Femur (tissue), 1 donor: ENCODE measurements at regions not wholly inside any gene's neighbourhood (a gene's known extent, or its start where the extent isn't known, plus 50 kb on each side); places are given as distances from the start of the nearest gene placed in this dataset.
"Not testable (repeated sequence)": the region's sequence is repeated elsewhere in the genome, so short reads cannot be mapped to it uniquely, and the experiment has no call there.

Source experiments
- DNase-seq: peaks from one replicate; pipeline ENCODE4 v3.0.0-alpha.2; 2017

- no peak for DNase-seq
Measured at GRCh38 chr5:164137095-164137494, 631.7 kb downstream of the MAT2B start.

DNA sequence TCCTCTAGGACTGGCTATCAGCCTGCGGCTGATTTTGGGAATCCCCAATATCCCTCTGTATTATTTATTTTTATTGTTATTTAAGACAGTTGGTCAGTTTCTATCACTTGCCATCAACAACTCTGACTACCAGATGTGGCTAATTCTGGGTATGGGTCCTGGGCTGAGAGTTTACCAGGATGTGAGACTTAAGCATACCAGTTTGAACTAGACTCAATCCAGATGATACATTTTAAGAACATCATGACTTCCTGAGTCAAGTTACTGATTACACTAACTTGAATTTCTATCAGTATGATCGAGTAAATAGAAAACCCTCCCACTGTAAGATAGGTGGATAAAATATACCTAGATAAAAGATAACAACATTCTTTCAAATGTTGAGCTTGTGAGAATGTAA, 634.0 kb downstream of the MAT2B start:
- no peak for DNase-seq

- DNase-seq: no peak
Measured at GRCh38 chr5:164145458-164145857, 640.0 kb downstream of the MAT2B start.

DNA sequence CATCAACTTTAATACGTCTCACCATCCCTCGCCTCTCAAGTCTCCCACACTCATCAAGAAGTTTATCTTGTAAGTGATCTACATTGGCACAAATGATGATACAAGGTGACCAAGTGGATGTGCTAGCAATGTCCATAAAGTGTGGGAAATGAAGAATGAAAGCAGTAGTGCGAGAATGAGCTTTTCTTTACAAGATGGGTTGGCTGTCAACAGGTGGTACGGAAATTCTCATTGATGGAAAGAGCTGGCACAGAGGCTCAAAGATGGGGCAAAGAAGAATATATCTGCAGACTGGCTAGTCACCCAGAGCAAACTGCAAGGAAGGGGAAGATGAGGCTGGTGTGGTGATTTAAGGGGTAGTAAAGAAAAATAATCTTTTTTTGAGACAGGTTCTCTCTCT, 640.8 kb downstream of the MAT2B start:
- no peak for DNase-seq

DNA sequence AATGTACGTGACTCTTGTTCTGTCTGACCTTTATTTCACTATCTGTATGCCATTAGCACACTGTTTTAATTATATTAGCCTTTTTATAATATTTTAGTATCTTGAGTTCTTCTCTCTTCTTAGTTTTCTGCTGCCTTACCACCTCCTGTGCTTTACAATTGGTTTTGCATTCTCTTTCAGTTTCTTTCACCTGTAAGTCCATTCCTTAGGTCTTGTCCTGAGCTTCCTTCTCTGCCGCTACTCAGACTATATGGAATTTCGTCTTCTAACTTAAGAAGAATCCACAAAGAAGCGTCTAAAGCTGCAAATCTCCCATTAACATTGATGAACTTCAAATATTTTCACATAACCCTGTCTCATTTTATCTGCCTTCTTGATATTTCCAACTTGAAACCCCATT, 642.9 kb downstream of the MAT2B start:
- DNase-seq: no peak

DNA sequence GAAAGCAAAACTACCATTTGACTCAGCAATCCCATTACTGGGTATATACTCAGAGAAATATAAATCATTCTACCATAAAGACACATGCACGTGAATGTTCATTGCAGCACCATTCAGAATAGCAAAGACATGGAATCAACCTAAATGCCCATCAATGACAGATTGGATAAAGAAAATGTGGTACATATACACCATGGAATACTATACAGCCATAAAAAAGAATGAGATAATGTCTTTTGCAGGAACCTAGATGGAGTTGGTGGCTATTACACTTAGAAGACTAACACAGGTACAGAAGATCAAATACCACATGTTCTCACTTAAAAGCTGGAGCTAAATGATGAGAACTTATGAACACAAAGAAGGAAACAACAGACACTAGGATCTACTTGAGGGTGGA, 647.1 kb downstream of the MAT2B start:
- not testable (repeated sequence) for DNase-seq

DNA sequence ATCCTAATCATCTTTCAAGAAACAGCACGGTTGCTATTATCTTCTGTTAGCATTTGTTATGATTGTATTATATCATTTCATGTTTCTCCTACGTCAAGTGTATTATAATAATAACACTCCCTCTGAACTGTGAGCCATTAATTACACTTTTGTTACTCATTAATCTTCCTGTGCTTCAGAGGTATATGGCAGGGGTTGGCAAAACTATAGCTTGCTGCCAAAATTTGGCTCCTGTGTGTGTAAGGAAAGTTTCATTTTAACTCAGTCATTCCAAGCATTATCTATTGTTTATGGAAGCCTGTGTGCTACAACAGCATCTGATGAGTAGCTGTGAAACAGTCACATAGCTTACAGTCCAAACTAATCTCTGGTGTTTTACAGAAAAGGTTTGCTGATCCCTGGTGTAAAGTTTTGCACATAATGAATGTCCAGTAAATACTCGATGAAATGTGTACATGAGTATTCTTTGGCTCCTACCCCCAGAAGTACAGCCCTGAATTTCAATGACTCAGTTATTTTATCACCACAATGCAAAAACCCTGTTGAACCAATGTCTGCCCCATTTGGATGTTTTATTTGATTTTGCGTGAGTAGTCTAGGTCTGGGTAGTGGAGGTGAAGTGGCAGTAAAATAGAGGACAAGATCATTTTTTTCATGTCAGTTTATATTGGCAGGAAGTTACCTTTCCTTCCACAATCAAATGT, 648.2 kb downstream of the MAT2B start:
- DNase-seq: no peak

GRCh38 chr5:164170814-164171213, 665.4 kb downstream of the MAT2B start:
- DNase-seq: no peak

DNA sequence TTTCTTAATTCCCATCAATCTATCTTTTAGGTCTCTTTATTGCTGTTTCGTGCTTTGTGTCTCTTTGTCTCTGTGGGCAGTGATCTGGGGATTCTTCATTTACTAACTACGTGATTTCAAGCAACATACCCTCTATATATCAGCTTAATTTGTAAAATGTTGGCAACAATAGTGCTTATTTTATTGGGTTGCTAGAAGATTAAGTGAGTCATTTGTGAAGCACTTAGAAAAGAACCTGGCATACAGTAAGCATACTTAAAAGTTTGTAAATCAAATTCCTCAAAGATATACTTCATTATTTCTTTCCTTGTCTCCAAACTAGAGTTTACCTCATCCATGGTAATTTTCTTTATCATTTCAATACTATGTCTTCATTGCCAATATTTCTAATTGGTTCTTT, 669.7 kb downstream of the MAT2B start:
- DNase-seq: no peak

DNA sequence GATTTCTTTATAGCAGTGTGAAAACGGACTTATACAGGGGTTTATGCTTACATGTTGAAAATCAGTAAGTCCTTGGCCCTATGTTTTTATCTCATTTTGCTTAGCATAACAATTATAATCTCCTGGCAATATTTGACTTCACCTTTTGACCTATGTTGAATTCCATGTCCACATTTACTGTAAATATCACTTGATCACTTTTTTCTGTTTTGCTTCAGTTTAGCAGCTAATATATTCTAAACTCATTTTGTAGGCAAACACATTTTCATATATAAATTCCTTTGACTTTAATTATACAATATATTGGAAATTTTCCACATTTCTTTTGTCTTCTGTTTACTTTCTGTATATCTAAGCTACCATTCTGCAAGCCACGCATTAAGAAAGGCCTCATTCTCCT, 674.0 kb downstream of the MAT2B start:
- no peak for DNase-seq

GRCh38 chr5:164181604-164182003, 676.2 kb downstream of the MAT2B start:
- no peak for DNase-seq

DNA sequence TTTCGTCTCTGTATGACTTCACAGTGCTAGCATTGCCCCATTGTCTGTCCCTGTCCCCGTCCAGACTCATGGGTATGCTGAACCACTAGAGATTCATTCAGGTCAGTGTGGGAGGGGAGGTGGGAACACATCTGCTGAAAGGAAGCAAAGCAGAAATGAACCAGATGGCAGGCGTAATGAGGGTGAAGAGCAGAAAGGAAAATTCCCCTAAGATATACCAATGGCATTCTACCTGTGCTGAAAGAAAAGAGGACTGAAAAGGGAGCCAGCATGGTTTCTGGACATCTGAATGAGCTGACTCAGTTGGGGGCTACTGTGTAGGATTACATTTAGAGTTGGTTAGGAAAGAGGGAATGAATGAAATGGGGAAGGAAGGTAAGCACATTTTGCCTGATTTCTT, 678.7 kb downstream of the MAT2B start:
- DNase-seq: no peak

DNA sequence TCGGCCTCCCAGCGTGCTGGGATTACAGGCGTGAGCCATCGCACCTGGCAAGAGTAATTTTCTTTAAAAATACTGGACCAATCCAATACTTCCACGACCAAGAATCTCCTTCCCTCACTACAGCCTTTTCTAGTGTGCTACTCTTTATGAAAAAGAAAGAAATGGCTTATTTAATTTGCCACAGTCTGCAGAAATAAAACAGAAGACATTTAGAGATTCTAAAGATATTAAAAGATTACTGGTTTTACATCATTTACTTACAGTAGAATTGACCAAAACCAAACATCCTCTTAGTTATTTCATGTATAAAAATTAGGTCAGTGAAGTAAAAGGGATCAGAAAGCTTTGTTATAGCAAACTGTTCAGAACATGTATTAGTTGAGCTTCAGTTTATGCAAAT, 679.6 kb downstream of the MAT2B start:
- no peak for DNase-seq

DNA sequence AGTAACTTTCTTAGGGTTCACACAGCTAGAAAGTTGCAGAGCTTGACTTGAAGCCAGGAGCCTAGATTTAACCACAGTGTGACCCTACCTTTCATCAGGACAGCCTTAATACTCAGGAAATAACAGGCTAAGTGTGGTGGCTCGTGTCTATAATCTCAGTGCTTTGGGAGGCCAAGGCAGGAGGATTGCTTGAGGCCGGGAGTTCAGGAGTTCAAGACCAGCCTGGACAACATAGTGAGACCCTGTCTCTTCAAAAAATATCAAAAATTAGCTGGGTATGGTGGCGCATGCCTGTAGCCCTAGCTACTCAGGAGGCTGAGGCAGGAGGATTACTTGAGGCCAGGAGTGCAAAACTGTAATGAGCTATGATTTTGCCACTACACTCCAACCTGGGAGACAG, 681.1 kb downstream of the MAT2B start:
- DNase-seq: no peak

GRCh38 chr5:164187785-164188184, 682.4 kb downstream of the MAT2B start:
- DNase-seq: no peak

DNA sequence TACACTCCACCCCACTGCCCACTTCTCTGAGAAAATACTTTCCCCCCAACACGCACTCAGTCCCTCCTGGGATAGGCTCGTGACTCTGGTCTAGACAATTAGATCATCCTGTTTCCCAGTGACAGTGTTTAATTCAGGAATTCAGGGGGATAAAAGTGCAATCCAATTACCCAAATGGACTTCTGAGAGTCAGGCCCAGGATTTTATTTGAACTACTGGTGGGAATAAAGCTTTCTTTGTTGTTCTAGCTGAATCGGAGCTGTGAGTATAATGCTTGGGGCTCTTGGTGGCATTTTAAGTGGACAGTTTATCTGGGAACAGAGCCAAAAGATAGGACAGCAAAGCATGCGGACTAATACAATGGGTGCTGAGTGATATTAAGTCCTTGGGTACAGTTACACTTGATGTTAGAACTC, 683.3 kb downstream of the MAT2B start:
- DNase-seq: no peak

- DNase-seq: peak; percentile 45
Measured at GRCh38 chr5:164191240-164191639, 685.8 kb downstream of the MAT2B start.

- DNase-seq: no peak
Measured at GRCh38 chr5:164202338-164202737, 696.9 kb downstream of the MAT2B start.

- DNase-seq: no peak
Measured at GRCh38 chr5:164203581-164204225, 698.3 kb downstream of the MAT2B start.

GRCh38 chr5:164204338-164204946, 699.0 kb downstream of the MAT2B start:
- DNase-seq: no peak

DNA sequence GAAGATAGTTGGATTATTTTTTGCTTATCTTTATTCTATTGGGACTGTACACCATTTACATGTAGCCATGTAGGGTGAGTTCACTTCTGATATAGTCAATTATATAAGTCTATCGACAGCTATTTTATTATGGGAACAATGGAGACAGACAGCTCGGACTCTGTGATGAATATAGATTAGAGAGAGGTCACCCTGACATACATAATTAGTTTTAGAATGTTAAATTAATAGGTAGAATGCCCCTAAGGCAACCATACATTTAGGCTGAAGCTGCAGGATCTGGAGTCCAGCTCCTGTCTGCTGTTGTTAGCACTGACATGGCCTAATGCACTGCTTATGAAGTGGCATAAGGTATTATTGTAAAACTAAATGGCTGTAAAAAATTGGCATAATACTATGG, 700.8 kb downstream of the MAT2B start:
- DNase-seq: no peak

DNA sequence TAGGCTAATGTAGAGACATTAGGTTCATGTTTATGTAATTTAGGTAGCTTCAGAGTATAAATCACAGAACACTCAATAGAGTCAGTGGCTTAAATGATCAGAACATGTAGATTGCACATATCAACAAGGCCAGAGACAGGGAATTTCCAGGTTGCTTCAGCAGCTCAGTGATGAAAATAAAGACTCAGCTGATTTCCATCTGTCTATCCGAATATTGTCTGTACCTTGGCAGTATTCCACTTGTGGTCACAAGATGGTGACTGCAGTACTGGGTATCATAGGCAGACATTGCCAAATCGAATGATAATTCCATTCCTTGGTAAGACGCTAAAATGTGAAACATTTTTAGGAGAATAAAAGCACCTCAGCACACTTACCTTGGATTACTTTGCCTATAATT, 702.2 kb downstream of the MAT2B start:
- DNase-seq: no peak

GRCh38 chr5:164210491-164210890, 705.1 kb downstream of the MAT2B start:
- no peak for DNase-seq

GRCh38 chr5:164214698-164215097, 709.3 kb downstream of the MAT2B start:
- DNase-seq: no peak

GRCh38 chr5:164217464-164217863, 712.0 kb downstream of the MAT2B start:
- no peak for DNase-seq
